Loucy (cell line): ENCODE measurements at regions not wholly inside any gene's neighbourhood (a gene's known extent, or its start where the extent isn't known, plus 50 kb on each side); places are given as distances from the start of the nearest gene placed in this dataset.

ENCODE experiments used
- EZH2phosphoT487 ChIP-seq: fragments of 200-600 bp; IDR thresholded peaks from 2 replicates; pipeline ENCODE4 v1.6.1; 2018; ENCODE audit warnings: antibody characterized with exemption, mild to moderate bottlenecking, moderate library complexity, borderline replicate concordance
- TF ChIP-seq, protein P1 (sequence below): fragments of 200-600 bp; sonication (generic); conservative IDR thresholded peaks from 2 replicates; pipeline ENCODE4 v1.5.1; 2014; ENCODE audit warnings: mild to moderate bottlenecking, antibody characterized with exemption, low read length

DNA sequence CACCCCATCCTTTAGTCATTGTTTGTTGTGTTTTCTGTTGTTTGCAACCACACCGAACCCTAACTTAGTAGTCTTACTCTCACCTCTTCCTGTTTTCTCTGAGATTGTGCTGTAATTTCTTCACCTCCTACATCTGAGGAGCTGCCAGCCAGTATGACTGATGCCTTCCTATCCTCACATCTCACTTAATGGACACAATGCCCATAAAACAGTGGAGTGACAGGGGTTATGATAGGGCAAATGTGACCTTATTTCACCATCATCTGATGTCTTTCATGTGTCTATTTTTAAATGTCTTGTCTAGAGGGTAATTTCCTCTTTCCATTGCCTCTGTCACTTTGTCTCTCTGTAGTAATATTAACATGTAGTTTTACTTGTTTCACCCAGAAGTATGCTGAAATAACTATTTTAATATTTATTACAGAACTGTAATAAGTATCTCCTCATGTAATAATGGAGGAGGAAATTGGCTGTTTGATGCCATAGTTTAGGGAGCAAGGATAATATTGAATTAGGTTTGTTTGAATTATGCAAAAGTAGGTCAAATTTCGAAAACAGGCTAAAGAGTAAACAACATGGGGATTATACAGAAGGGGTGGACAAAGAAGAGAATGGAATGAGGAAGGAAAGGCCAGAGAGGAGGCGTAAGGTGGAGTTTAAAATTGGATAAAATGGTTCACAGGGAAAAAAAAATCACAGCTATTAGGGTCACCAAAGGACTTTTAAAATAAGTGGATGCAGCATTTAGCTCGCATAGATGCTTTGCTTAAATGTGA, 103.5 kb upstream of the SPRY2 start:
- TF ChIP-seq, protein P1, sequence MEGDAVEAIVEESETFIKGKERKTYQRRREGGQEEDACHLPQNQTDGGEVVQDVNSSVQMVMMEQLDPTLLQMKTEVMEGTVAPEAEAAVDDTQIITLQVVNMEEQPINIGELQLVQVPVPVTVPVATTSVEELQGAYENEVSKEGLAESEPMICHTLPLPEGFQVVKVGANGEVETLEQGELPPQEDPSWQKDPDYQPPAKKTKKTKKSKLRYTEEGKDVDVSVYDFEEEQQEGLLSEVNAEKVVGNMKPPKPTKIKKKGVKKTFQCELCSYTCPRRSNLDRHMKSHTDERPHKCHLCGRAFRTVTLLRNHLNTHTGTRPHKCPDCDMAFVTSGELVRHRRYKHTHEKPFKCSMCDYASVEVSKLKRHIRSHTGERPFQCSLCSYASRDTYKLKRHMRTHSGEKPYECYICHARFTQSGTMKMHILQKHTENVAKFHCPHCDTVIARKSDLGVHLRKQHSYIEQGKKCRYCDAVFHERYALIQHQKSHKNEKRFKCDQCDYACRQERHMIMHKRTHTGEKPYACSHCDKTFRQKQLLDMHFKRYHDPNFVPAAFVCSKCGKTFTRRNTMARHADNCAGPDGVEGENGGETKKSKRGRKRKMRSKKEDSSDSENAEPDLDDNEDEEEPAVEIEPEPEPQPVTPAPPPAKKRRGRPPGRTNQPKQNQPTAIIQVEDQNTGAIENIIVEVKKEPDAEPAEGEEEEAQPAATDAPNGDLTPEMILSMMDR, result no peak
- no peak for TF ChIP-seq EZH2phosphoT487
